ENCODE measurements at regions not wholly inside any gene's neighbourhood (a gene's known extent, or its start where the extent isn't known, plus 50 kb on each side); places are given as distances from the start of the nearest gene placed in this dataset.

DNA sequence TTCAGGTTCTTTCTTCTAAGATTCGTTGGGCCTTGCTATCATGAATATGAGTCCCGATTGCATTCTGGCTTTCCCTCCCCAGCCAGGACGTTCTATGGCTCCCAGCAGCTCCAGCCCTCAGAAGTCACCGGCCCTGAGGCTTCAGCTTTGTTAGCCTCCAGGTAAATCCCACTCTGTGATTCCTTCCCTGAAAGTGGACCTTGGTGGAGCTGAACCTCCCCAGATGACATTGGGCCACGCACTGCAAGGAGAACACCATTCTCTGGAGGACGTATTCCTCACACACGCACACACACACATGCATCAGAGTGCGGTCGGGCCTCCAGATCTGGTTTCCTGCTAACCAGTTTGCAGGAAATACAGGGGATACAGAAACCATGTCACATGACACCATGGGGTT lies 487.3 kb upstream of the CDH4 start:
- TF ChIP-seq, protein P1, sequence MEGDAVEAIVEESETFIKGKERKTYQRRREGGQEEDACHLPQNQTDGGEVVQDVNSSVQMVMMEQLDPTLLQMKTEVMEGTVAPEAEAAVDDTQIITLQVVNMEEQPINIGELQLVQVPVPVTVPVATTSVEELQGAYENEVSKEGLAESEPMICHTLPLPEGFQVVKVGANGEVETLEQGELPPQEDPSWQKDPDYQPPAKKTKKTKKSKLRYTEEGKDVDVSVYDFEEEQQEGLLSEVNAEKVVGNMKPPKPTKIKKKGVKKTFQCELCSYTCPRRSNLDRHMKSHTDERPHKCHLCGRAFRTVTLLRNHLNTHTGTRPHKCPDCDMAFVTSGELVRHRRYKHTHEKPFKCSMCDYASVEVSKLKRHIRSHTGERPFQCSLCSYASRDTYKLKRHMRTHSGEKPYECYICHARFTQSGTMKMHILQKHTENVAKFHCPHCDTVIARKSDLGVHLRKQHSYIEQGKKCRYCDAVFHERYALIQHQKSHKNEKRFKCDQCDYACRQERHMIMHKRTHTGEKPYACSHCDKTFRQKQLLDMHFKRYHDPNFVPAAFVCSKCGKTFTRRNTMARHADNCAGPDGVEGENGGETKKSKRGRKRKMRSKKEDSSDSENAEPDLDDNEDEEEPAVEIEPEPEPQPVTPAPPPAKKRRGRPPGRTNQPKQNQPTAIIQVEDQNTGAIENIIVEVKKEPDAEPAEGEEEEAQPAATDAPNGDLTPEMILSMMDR (IDR thresholded peaks at IDR 0.05; ENCODE audit: control insufficient read depth, insufficient read depth, low read depth, low read length, missing control alignments): no peak
- H3K4me3 ChIP-seq (ENCODE audit: control insufficient read depth, low read depth, low read length): no peak overlapping the region
- no peak for DNase-seq (ENCODE audit: low read depth)

GRCh38 chr20:60765821-60766403 lies 486.1 kb upstream of the CDH4 start:
- H3K4me3 ChIP-seq (ENCODE audit: control insufficient read depth, low read depth, low read length): no peak overlapping the region
- DNase-seq (ENCODE audit: low read depth): no peak
- TF ChIP-seq, protein P1 (IDR thresholded peaks at IDR 0.05; ENCODE audit: control insufficient read depth, insufficient read depth, low read depth, low read length, missing control alignments): no peak

GRCh38 chr20:60768216-60768615 lies 483.8 kb upstream of the CDH4 start:
- DNase-seq (ENCODE audit: low read depth): no peak
- TF ChIP-seq, protein P1 (IDR thresholded peaks at IDR 0.05; ENCODE audit: control insufficient read depth, insufficient read depth, low read depth, low read length, missing control alignments): no peak
- no peak overlapping the region for H3K4me3 ChIP-seq (ENCODE audit: control insufficient read depth, low read depth, low read length)

- TF ChIP-seq, protein P1 (IDR thresholded peaks at IDR 0.05; ENCODE audit: control insufficient read depth, insufficient read depth, low read depth, low read length, missing control alignments): no peak
- H3K4me3 ChIP-seq (ENCODE audit: control insufficient read depth, low read depth, low read length): no peak overlapping the region
- DNase-seq (ENCODE audit: low read depth): no peak
These were observed 471.6 kb upstream of the CDH4 start for GRCh38 chr20:60780388-60781025.

DNA sequence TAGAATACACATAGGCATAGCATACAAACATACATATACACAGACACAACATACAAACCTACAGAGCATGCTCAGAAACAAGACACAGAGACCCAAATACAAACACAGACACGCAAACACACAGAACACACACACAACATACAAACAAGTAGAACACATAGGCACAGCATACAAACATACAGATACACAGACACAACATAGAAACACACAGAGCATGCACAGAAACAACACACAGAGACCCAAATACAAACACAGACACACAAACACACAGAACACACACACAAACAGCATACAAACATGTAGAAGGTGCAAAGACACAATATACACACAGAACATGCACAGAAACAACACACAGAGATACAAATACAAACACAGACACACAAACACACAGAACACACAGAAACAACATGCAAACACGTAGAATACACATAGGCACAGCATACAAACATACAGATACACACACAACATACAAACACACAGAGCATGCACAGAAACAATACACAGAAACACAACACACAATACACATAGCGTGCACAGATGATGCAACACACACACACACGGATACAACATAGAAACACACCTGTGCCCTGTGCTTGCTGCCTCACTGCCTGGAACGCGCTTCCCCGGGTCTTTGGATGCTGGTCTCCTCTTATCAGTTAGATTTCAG lies 469.0 kb upstream of the CDH4 start:
- DNase-seq (ENCODE audit: low read depth): no peak
- no peak overlapping the region for H3K4me3 ChIP-seq (ENCODE audit: control insufficient read depth, low read depth, low read length)
- TF ChIP-seq, protein P1 (IDR thresholded peaks at IDR 0.05; ENCODE audit: control insufficient read depth, insufficient read depth, low read depth, low read length, missing control alignments): no peak

DNA sequence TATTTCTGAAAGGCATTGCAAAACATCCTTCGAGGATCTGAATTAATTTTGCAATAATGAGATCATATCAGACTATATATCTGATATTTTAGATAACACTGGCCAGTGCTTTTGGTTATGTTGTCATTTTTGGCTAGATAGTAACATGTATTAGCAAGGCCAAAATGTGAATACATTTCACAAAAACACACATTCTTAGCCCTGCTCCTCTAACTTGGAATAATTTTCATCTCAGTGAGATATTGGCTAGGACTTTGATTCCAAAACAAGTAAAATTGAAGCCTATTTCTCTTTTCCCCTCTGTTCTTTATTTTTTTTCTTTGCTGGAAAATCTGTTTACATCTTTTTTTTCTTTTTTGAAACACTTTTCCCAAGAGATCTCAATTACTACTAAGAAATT lies 466.8 kb upstream of the CDH4 start:
- DNase-seq (ENCODE audit: low read depth): no peak
- no peak overlapping the region for H3K4me3 ChIP-seq (ENCODE audit: control insufficient read depth, low read depth, low read length)
- TF ChIP-seq, protein P1 (IDR thresholded peaks at IDR 0.05; ENCODE audit: control insufficient read depth, insufficient read depth, low read depth, low read length, missing control alignments): no peak
